K562 (cell line): ENCODE measurements at regions not wholly inside any gene's neighbourhood (a gene's known extent, or its start where the extent isn't known, plus 50 kb on each side); places are given as distances from the start of the nearest gene placed in this dataset.

Source experiments
- ATAC-seq: fragments of 200-7000 bp; cut with Tn5 transposase; 3 replicates; pipeline ENCODE4 v1.9.1; 2020; ENCODE audit warnings: moderate library complexity
- BruUV-seq: library from RNA; stranded (reverse); fragments of 400-500 nt; replicated peaks from 2 replicates; lab custom pipeline; 2021; lab: Mats Ljungman, UMichigan
- CTCF ChIA-PET: fragments of 300-600 bp; formaldehyde crosslinking; extraction: SDS; loops from one replicate; lab custom pipeline; 2021; ENCODE audit warnings: low intra/inter-chr PET ratio; lab: Yijun Ruan, JAX
- POLR2A ChIA-PET: fragments of 300-600, 350-650 bp; sonication (Branson Sonifier 250); formaldehyde crosslinking; extraction: SDS; loops from one replicate; lab custom pipeline; 2021; ENCODE audit warnings: antibody characterized with exemption, inconsistent platforms; lab: Yijun Ruan, JAX
- DNase-seq, 4 experiments: peaks; one replicate each; pipeline versions ENCODE4 v3.0.0 to v3.0.0-alpha.2; 2011 to 2018; ENCODE audit warnings: low spot score in 3 of 4, mixed read lengths in 3 of 4; ENCODE audit errors: extremely low read depth in 1 of 4
- FAIRE-seq: peaks from 2 replicates; lab custom pipeline; 2011; peaks lifted over from hg19 to GRCh38; lab: Jason Lieb, UNC
- H2AFZ ChIP-seq: 2 replicates; pipeline ENCODE4 v1.6.0; 2011; ENCODE audit warnings: low read depth, low read length, control low read depth, inconsistent platforms
- H3K27ac ChIP-seq: fragments of 200-600 bp; 3 replicates; pipeline ENCODE4 v1.8.0; 2011; ENCODE audit warnings: low read depth, mild to moderate bottlenecking, control low read depth, inconsistent platforms, low read length, moderate library complexity, mixed read lengths; ENCODE audit errors: extremely low read depth
- H3K27me3 ChIP-seq, 2 experiments: fragments of 300-600 bp in 1 of 2; 2 replicates in 1 of 2; 3 replicates in 1 of 2; pipeline versions ENCODE4 v1.6.0 to v1.8.0; 2011; ENCODE audit warnings: inconsistent platforms in 2 of 2, low read length in 2 of 2, mild to moderate bottlenecking in 1 of 2, mixed read lengths in 1 of 2, moderate library complexity in 1 of 2; ENCODE audit not compliant: control insufficient read depth in 2 of 2, insufficient read depth in 2 of 2
- H3K36me3 ChIP-seq: fragments of 300-600 bp; 3 replicates; pipeline ENCODE4 v1.8.0; 2011; ENCODE audit warnings: mild to moderate bottlenecking, low read length, inconsistent platforms; ENCODE audit not compliant: control insufficient read depth, insufficient read depth
- H3K4me1 ChIP-seq, 2 experiments: fragments of 200-600 bp in 1 of 2; replicated peaks in 1 of 2; 2 replicates in 1 of 2; 3 replicates in 1 of 2; pipeline versions ENCODE4 v1.5.1 to v1.8.0; 2011; ENCODE audit warnings: inconsistent platforms in 2 of 2, low read length in 2 of 2, mild to moderate bottlenecking in 1 of 2, mixed read lengths in 1 of 2, moderate library complexity in 1 of 2; ENCODE audit not compliant: control insufficient read depth in 2 of 2, insufficient read depth in 2 of 2
- H3K4me2 ChIP-seq: 2 replicates; pipeline ENCODE4 v1.6.1; 2011; ENCODE audit warnings: low read length, control low read depth, inconsistent platforms, mixed read lengths; ENCODE audit not compliant: insufficient read depth
- H3K4me3 ChIP-seq: fragments of 200-600 bp; sonication (generic), shearing (Covaris generic); 2 replicates; pipeline ENCODE4 v1.5.1; 2016; ENCODE audit warnings: control low read depth, inconsistent platforms
- H3K79me2 ChIP-seq: fragments of 200-600 bp; 3 replicates; pipeline ENCODE4 v1.8.0; 2011; ENCODE audit warnings: low read length, inconsistent platforms; ENCODE audit not compliant: control insufficient read depth, insufficient read depth
- H3K9ac ChIP-seq, 2 experiments: 2 replicates each; pipeline versions ENCODE4 v1.6.0 to v1.6.1; 2011; ENCODE audit warnings: low read depth in 2 of 2, low read length in 2 of 2, control low read depth in 1 of 2, inconsistent platforms in 1 of 2, mild to moderate bottlenecking in 1 of 2, mixed read lengths in 1 of 2; ENCODE audit not compliant: insufficient read depth in 1 of 2
- H3K9me1 ChIP-seq: one replicate; pipeline ENCODE4 v1.6.0; 2011; ENCODE audit warnings: inconsistent platforms, mild to moderate bottlenecking, low read length, moderate library complexity; ENCODE audit not compliant: control insufficient read depth, insufficient read depth
- H3K9me3 ChIP-seq: replicated peaks from 2 replicates; pipeline ENCODE4 v1.5.1; 2011; ENCODE audit warnings: low read depth, low read length, inconsistent platforms; ENCODE audit not compliant: control insufficient read depth, insufficient read depth
- H4K20me1 ChIP-seq: replicated peaks from 2 replicates; pipeline ENCODE4 v1.6.1; 2011; ENCODE audit warnings: low read length, inconsistent platforms, mixed read lengths; ENCODE audit not compliant: control insufficient read depth, insufficient read depth
- CREB5 ChIP-seq: fragments of 250-450 bp; sonication (Bioruptor Pico); IDR thresholded peaks from 2 replicates; pipeline ENCODE4 v1.5.0; 2020; ENCODE audit warnings: mild to moderate bottlenecking
- FOXP1 ChIP-seq: sonication (generic); formaldehyde crosslinking; IDR thresholded peaks from 2 replicates; pipeline ENCODE4 v1.8.0; 2022; ENCODE audit warnings: mild to moderate bottlenecking, missing genetic modification reagents
- HMGXB4 ChIP-seq: sonication (generic); formaldehyde crosslinking; IDR thresholded peaks from 2 replicates; pipeline ENCODE4 v1.8.1; 2023; ENCODE audit warnings: mild to moderate bottlenecking, missing genetic modification reagents
- MXI1 ChIP-seq: IDR thresholded peaks from 2 replicates; pipeline ENCODE4 v1.6.1; 2011; ENCODE audit warnings: low read depth, mild to moderate bottlenecking, improper control_type of control experiment, low read length
- PTRF ChIP-seq: fragments of 450-650 bp; IDR thresholded peaks from 2 replicates; pipeline ENCODE4 v1.6.1; 2016; ENCODE audit warnings: mild to moderate bottlenecking, missing genetic modification characterization, missing compliant biosample characterization
- ZKSCAN8 ChIP-seq: fragments of 200-800 bp; sonication (Bioruptor generic); IDR thresholded peaks from 2 replicates; pipeline ENCODE4 v1.6.1; 2016; ENCODE audit warnings: missing genetic modification characterization, missing compliant biosample characterization
- ZNF134 ChIP-seq: fragments of 250-450 bp; sonication (Bioruptor Pico); conservative IDR thresholded peaks from 2 replicates; pipeline ENCODE4 v1.4.0; 2020
- ZNF224 ChIP-seq: sonication (generic); formaldehyde crosslinking; IDR thresholded peaks from 2 replicates; pipeline ENCODE4 v1.8.0; 2022; ENCODE audit warnings: mild to moderate bottlenecking, missing genetic modification reagents
- ZNF282 ChIP-seq: sonication (generic); formaldehyde crosslinking; IDR thresholded peaks from 2 replicates; pipeline ENCODE4 v1.8.1; 2023; ENCODE audit warnings: missing genetic modification reagents
- ZNF318 ChIP-seq, 2 experiments: fragments of 450-650 bp; IDR thresholded peaks; 2 replicates each; pipeline ENCODE4 v1.6.1; 2016; ENCODE audit warnings: mild to moderate bottlenecking in 2 of 2, borderline replicate concordance in 1 of 2, low read depth in 1 of 2, moderate library complexity in 1 of 2
- ZNF699 ChIP-seq: fragments of 250-450 bp; sonication (Bioruptor Pico); IDR thresholded peaks from 2 replicates; pipeline ENCODE4 v1.8.0; 2021; ENCODE audit warnings: mild to moderate bottlenecking, moderate library complexity; ENCODE audit not compliant: insufficient replicate concordance
- WGBS: fragments of 100-300 bp; shearing (Covaris generic); methylation state at CpG from one replicate; pipeline ENCODE4 v1.1.6; 2016; ENCODE audit warnings: low coverage, mixed read lengths; ENCODE audit not compliant: insufficient coverage; ENCODE audit errors: missing lambda C conversion rate; 5-methylcytosine and 5-hydroxymethylcytosine counted together
- in situ Hi-C: fragments of 300-500 bp; cut with MboI; formaldehyde crosslinking; loops from 4 replicates; pipeline ENCODE4 v1.15.0; 2018; ENCODE audit warnings: inconsistent platforms, mixed read lengths
- intact Hi-C: fragments of 100-400 bp; cut with micrococcal nuclease; formaldehyde crosslinking; loops from 2 replicates; pipeline ENCODE4 v1.14.2; 2022

- TF ChIP-seq ZNF318 (IDR thresholded peaks at IDR 0.05; ENCODE audit: borderline replicate concordance in 1 of 2, low read depth in 1 of 2), result no peak
- no peak for TF ChIP-seq FOXP1 (CRISPR knock-in tag)
Measured at GRCh38 chr10:126731610-126731990, 61.1 kb upstream of the C10orf90 start (continued).

- Histone ChIP-seq H3K9me3 (no peaks in the 10 kb centered on the region), H3K4me1 (no peaks in the 10 kb centered on the region), H3K9me1 (no peaks in the 10 kb centered on the region), H3K36me3 (no peaks in the 10 kb centered on the region), H3K9ac (no peak overlapping the region), H3K27me3 (no peaks in the 10 kb centered on the region), H3K4me2 (no peak overlapping the region), H3K27ac (no peak overlapping the region), H4K20me1 (no peaks in the 10 kb centered on the region), H2AFZ (no peak overlapping the region), H3K79me2 (no peaks in the 10 kb centered on the region), H3K4me3 (no peak overlapping the region)
- no peak for FAIRE-seq
- CTCF ChIA-PET, result no interaction called here
- no peak for DNase-seq
- intact Hi-C loops (no loop called here), in situ Hi-C loops (no loop called here)
- WGBS, result 2% methylated on average over 5 of the region's 5 CpGs
- no peak for ATAC-seq
- POLR2A ChIA-PET, result interaction anchor here (0.6 kb wide), 1 partner anchor 81 kb away, joined by 3 read pairs; no protein-coding TSS in a partner anchor
- BruUV-seq, result no TSS peak
- TF ChIP-seq PTRF (tag), result no peak
- no peak for TF ChIP-seq ZNF224
- TF ChIP-seq HMGXB4 (CRISPR knock-in tag), result no peak
- no peak for TF ChIP-seq CREB5 (CRISPR knock-in tag)
- TF ChIP-seq ZNF134 (CRISPR knock-in tag), result no peak
- no peak for TF ChIP-seq ZKSCAN8 (CRISPR knock-in tag)
- no peak for TF ChIP-seq ZNF282
- no peak for TF ChIP-seq ZNF699 (CRISPR knock-in tag)
- TF ChIP-seq MXI1, result no peak
Measured at GRCh38 chr10:126732308-126732707, 61.8 kb upstream of the C10orf90 start.
